NB4 (cell line): ENCODE measurements at regions not wholly inside any gene's neighbourhood (a gene's known extent, or its start where the extent isn't known, plus 50 kb on each side); places are given as distances from the start of the nearest gene placed in this dataset.
"Not testable (repeated sequence)": the region's sequence is repeated elsewhere in the genome, so short reads cannot be mapped to it uniquely, and the experiment has no call there.

Source experiments
- DNase-seq: peaks from one replicate; pipeline ENCODE4 v3.0.0; 2010; ENCODE audit warnings: low read depth
- H3K4me3 ChIP-seq: one replicate; pipeline ENCODE4 v1.5.1; 2011; ENCODE audit warnings: mild to moderate bottlenecking, low read depth, low read length, moderate library complexity
- MYC ChIP-seq: IDR thresholded peaks from 2 replicates; pipeline ENCODE4 v1.6.1; 2011; ENCODE audit warnings: low read depth, low read length
- POLR2A ChIP-seq: IDR thresholded peaks from 2 replicates; pipeline ENCODE4 v1.6.1; 2011; ENCODE audit warnings: mild to moderate bottlenecking; ENCODE audit not compliant: insufficient read length; ENCODE audit errors: extremely low read depth
- TF ChIP-seq, protein P1 (sequence below): IDR thresholded peaks from 2 replicates; pipeline ENCODE4 v1.6.1; 2011; ENCODE audit warnings: low read depth, low read length
- TF ChIP-seq, protein P2 (sequence below): IDR thresholded peaks from one replicate; pipeline ENCODE4 v1.5.1; 2012; ENCODE audit warnings: low read depth, low read length

DNA sequence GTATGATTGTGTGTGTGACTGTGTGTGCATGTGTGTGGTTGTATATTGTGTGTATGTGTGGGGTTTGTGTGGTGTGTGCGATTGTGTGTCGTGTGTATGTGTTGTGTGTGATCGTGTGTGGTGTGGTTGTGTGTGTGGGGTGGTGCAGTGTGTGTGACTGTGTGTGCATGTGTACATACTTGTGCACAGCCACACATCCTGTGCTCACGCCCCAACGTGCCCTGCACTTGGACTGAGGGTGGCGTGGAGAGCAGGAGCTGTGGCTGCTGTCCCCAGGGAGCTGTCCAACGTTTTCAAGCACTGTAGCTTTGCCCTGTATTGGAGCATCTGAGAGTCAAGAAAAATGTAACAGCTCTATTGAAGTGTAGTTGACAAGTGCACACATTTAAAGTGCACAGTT, 243.2 kb upstream of the HDAC4 start:
- TF ChIP-seq POLR2A (no peak), MYC (no peak)
- TF ChIP-seq, protein P1, sequence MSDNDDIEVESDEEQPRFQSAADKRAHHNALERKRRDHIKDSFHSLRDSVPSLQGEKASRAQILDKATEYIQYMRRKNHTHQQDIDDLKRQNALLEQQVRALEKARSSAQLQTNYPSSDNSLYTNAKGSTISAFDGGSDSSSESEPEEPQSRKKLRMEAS, result no peak
- TF ChIP-seq, protein P2, sequence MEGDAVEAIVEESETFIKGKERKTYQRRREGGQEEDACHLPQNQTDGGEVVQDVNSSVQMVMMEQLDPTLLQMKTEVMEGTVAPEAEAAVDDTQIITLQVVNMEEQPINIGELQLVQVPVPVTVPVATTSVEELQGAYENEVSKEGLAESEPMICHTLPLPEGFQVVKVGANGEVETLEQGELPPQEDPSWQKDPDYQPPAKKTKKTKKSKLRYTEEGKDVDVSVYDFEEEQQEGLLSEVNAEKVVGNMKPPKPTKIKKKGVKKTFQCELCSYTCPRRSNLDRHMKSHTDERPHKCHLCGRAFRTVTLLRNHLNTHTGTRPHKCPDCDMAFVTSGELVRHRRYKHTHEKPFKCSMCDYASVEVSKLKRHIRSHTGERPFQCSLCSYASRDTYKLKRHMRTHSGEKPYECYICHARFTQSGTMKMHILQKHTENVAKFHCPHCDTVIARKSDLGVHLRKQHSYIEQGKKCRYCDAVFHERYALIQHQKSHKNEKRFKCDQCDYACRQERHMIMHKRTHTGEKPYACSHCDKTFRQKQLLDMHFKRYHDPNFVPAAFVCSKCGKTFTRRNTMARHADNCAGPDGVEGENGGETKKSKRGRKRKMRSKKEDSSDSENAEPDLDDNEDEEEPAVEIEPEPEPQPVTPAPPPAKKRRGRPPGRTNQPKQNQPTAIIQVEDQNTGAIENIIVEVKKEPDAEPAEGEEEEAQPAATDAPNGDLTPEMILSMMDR, result no peak
- DNase-seq, result peak; percentile 65
- H3K4me3 ChIP-seq, result no peak overlapping the region

DNA sequence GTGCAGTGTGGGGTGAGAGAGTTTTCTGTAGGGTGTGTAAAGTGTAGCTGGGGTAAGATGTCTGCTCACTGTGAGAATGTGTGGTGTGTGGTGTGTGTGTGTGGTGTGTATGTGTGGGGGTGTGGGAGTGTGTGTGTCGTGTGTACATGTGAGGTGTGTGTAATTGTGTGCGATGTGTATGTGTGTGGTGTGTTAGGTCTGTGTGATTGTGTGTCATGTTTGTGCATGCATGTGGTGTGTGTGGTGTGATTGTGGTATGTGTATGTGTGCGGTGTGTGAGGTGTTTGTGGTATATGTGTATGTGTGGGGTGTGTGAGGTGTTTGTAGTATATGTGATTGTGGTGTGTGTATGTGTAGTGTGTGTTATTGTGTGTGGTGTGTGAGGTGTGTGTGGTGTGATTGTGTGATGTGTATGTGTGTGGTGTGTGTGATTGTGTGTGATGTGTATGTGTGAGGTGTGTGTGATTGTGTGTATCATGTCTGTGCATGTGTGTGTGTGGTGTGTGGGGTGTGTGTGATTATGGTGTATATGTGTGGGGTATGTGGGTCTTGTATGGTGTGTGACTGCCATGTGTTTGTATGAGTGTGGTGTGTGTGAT, 241.7 kb upstream of the HDAC4 start:
- no peak overlapping the region for H3K4me3 ChIP-seq
- TF ChIP-seq, protein P1, result no peak
- TF ChIP-seq POLR2A (no peak), MYC (no peak)
- TF ChIP-seq, protein P2, result no peak
- no peak for DNase-seq

DNA sequence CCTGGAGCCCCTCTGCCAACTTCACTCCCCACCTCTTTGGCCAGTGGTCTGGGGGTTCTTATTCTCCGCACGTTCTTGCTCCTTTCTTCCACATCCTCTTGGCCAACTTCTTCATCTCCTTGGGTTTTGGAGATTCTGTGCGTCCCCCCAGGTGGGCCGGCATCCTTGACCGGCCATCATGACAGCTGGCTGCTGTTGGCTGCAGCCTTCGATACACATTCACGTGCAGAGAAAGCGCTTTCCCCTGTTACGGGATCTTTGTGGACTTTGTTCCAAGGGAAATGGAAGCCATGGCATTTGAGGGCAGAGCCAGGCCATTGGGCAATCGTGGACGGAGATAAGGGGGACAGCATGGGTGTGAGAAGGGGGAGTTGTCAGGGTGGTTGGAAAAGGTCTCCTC, 241.1 kb upstream of the HDAC4 start:
- H3K4me3 ChIP-seq, DNase-seq: not testable (repeated sequence)

DNA sequence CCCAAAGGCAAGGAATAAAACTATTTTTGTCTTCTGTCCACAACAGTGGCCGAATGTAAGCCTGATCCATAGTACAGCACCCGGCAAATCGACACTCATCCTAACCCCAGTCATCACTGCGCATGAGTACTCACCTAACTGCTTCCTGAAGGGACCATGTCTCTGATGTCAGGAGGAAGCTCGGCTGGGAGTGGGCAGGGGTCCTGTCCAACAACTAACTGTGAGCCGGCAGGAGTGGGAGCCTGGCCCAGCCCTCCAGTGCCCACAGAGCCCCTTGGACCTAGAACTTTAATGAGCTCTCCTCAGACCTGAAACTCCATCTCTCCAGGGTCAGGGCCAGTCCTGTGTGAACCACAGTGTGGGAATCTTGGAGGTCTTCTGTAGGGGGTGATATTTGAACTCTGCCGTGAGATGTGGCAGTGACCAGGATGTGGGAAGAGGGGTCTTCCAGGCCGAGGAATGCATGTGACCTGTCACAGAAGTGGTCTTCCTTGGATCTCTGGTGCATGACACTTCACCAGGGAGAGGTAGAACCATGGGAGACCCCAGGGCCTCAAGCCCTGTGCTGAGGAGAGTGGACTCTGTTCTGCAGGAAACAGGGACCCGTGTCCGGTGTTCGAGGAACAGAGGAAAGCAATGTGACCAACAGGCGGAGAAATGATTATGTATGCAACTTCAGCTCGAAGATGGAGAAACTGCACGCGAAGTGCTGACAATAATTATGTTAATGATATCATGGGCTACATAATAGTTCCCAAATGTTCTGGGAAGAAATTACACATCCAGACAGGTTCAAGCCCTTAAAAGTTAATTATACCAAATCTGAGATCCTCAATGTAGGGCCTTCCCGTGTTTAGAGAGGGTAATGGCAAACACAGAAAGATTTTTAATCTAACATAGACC, 240.1 kb upstream of the HDAC4 start:
- no peak overlapping the region for H3K4me3 ChIP-seq
- no peak for DNase-seq
- TF ChIP-seq MYC (no peak), POLR2A (no peak)
- TF ChIP-seq, protein P1, result no peak
- TF ChIP-seq, protein P2, result no peak

DNA sequence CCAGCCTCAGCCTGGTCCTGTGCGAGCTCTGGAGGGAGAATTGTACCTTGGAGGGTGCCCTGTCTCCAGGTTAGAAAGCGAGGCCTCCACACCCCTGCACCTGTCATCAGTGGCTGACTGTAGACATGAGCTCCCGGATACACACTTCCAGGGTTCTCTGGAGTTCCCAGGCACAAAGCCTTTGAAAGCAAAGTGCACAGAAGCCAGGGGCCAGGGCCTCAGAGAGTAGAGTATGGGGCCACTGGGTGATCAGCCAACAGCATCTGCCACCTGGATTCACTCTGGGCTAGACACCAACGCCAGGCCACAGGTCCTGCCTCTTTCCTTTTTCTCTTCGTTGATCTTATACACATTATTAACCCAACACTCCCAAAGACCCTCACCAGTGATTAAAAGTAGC, 239.4 kb upstream of the HDAC4 start:
- no peak for TF ChIP-seq MYC
- TF ChIP-seq POLR2A, result no peak
- TF ChIP-seq, protein P2, result no peak
- TF ChIP-seq, protein P1, result no peak
- no peak overlapping the region for H3K4me3 ChIP-seq
- no peak for DNase-seq

DNA sequence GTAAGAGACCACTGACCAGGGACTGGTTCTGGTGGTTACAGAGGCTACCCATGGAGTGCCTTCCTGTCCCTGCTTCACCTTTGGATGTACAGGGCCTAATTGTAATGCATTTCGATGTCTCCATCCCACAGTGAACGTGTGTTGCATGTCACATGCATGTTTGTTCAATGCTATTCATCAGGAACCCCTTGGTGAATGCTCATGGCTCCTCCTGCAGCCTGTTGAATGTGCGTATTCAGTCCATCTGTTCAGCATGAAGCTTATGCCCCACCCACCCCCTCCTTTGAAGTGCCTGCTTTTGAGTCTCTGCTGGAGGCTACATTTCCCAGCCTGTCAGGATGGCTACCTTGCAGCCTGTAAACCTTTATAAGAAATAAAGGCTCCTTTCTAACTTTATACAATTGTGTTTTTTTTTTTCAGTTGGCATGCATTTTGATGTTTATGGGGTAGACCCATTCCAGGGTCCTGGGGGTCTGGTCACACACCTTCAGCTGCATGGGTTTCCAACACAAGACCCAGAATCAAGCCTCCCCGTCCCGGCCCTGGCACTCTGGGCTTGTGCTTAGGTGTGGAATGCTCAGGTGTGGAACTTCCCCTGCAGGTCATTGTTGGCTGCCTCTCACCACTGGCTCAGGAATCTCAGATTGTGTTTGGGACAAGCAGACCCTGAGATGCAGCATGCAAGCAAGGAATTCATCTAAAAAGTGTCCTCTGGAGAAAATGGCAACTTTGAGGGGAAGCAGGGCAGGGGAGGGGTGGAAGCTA, 238.8 kb upstream of the HDAC4 start:
- DNase-seq, result no peak
- TF ChIP-seq POLR2A (no peak), MYC (no peak)
- TF ChIP-seq, protein P2, result no peak
- TF ChIP-seq, protein P1, result no peak
- no peak overlapping the region for H3K4me3 ChIP-seq
